HCT116 (cell line): ENCODE measurements at regions not wholly inside any gene's neighbourhood (a gene's known extent, or its start where the extent isn't known, plus 50 kb on each side); places are given as distances from the start of the nearest gene placed in this dataset.

Source experiments
- ATAC-seq: fragments of 200-7000 bp; cut with Tn5 transposase; 2 replicates; pipeline ENCODE4 v1.9.1; 2020; ENCODE audit warnings: mild to moderate bottlenecking, moderate library complexity
- BruUV-seq: library from RNA; stranded (reverse); fragments of 400-500 nt; replicated peaks from 2 replicates; lab custom pipeline; 2021; lab: Mats Ljungman, UMichigan
- CTCF ChIA-PET: fragments of 300-600 bp; sonication (Branson Sonifier 250); formaldehyde crosslinking; loops from one replicate; lab custom pipeline; 2021; ENCODE audit warnings: antibody characterized with exemption; lab: Charles Lee
- POLR2A ChIA-PET: fragments of 300-600, 350-600 bp; sonication (Branson Sonifier 250); formaldehyde crosslinking; loops from one replicate; lab custom pipeline; 2021; ENCODE audit warnings: antibody characterized with exemption; lab: Charles Lee
- RAD21 ChIA-PET, 2 experiments: fragments of 300-600 bp; sonication (Branson Sonifier 250); formaldehyde crosslinking; loops; one replicate each; lab custom pipeline; 2023; ENCODE audit warnings: low total read pairs in 2 of 2; ENCODE audit not compliant: uncharacterized antibody in 2 of 2, unreplicated experiment in 2 of 2, low non-redundant PET in 1 of 2; lab: Charles Lee
- DNase-seq: peaks from one replicate; pipeline ENCODE4 v3.0.0-alpha.2; 2010; ENCODE audit warnings: low read depth, low spot score
- H2AFZ ChIP-seq: fragments of 200-600 bp; shearing (Covaris generic), sonication (generic); 2 replicates; pipeline ENCODE4 v1.6.1; 2017; ENCODE audit warnings: low read depth, mixed run types, mixed read lengths, antibody characterized with exemption, low read length; ENCODE audit not compliant: poor library complexity, severe bottlenecking
- H3K27ac ChIP-seq: 2 replicates; pipeline ENCODE4 v1.5.1; 2012; ENCODE audit warnings: low read depth, low read length
- H3K27me3 ChIP-seq: fragments of 200-600 bp; sonication (generic); 2 replicates; pipeline ENCODE4 v1.6.1; 2016; ENCODE audit warnings: mixed run types, low read length, mixed read lengths; ENCODE audit not compliant: insufficient read depth
- H3K36me3 ChIP-seq, 2 experiments: fragments of 200-500 bp in 1 of 2; fragments of 200-600 bp in 1 of 2; sonication (Bioruptor generic) in 1 of 2; sonication (generic) in 1 of 2; 2 replicates each; pipeline versions ENCODE4 v1.5.1 to v1.6.1; 2014 to 2016; ENCODE audit warnings: low read length in 2 of 2, inconsistent platforms in 1 of 2, mixed read lengths in 1 of 2, mixed run types in 1 of 2; ENCODE audit not compliant: insufficient read depth in 2 of 2, control insufficient read depth in 1 of 2
- H3K4me1 ChIP-seq, 2 experiments: fragments of 200-600 bp in 1 of 2; sonication (generic) in 1 of 2; 2 replicates each; pipeline versions ENCODE4 v1.5.1 to v1.6.1; 2012 to 2017; ENCODE audit warnings: low read length in 2 of 2, inconsistent platforms in 1 of 2, mild to moderate bottlenecking in 1 of 2, mixed read lengths in 1 of 2, mixed run types in 1 of 2, moderate library complexity in 1 of 2; ENCODE audit not compliant: insufficient read depth in 2 of 2, control insufficient read depth in 1 of 2
- H3K4me2 ChIP-seq: fragments of 200-600 bp; sonication (generic); 2 replicates; pipeline ENCODE4 v1.6.1; 2017; ENCODE audit warnings: mixed run types, low read length, mixed read lengths
- H3K4me3 ChIP-seq, 2 experiments: fragments of 200-600 bp in 1 of 2; sonication (generic) in 1 of 2; replicated peaks in 1 of 2; 2 replicates each; pipeline ENCODE4 v1.5.1; 2011 to 2016; ENCODE audit warnings: low read length in 2 of 2, control low read depth in 1 of 2, low read depth in 1 of 2, mild to moderate bottlenecking in 1 of 2, mixed read lengths in 1 of 2, mixed run types in 1 of 2
- H3K79me2 ChIP-seq: fragments of 200-600 bp; sonication (generic); 2 replicates; pipeline ENCODE4 v1.6.1; 2017; ENCODE audit warnings: mild to moderate bottlenecking, mixed run types, low read length, moderate library complexity, mixed read lengths; ENCODE audit not compliant: insufficient read depth
- H3K9ac ChIP-seq: fragments of 200-600 bp; sonication (generic); 2 replicates; pipeline ENCODE4 v1.6.1; 2016; ENCODE audit warnings: low read length, mixed read lengths
- H3K9me2 ChIP-seq: fragments of 200-600 bp; sonication (generic), shearing (Covaris generic); 2 replicates; pipeline ENCODE4 v1.6.1; 2017; ENCODE audit warnings: mixed run types, mild to moderate bottlenecking, moderate library complexity; ENCODE audit not compliant: insufficient read depth
- H3K9me3 ChIP-seq, 2 experiments: fragments of 200-500 bp in 1 of 2; fragments of 200-600 bp in 1 of 2; sonication (Bioruptor generic) in 1 of 2; sonication (generic) in 1 of 2; 2 replicates each; pipeline ENCODE4 v1.6.1; 2014 to 2017; ENCODE audit warnings: low read length in 2 of 2, mixed read lengths in 2 of 2, inconsistent platforms in 1 of 2, low read depth in 1 of 2, mild to moderate bottlenecking in 1 of 2, mixed run types in 1 of 2, moderate library complexity in 1 of 2; ENCODE audit not compliant: control insufficient read depth in 1 of 2, insufficient read depth in 1 of 2
- H4K20me1 ChIP-seq: fragments of 200-600 bp; sonication (generic), shearing (Covaris generic); 2 replicates; pipeline ENCODE4 v1.6.1; 2017; ENCODE audit warnings: mixed run types, mild to moderate bottlenecking, moderate library complexity; ENCODE audit not compliant: insufficient read depth
- CBX3 ChIP-seq: IDR thresholded peaks from 2 replicates; pipeline ENCODE4 v1.6.1; 2012; ENCODE audit warnings: low read depth
- CTCF ChIP-seq, 3 experiments: fragments of 200-600 bp in 1 of 3; sonication (generic) in 1 of 3; IDR thresholded peaks in 2 of 3; conservative IDR thresholded peaks in 1 of 3; 2 replicates each; pipeline ENCODE4 v1.5.1; 2012 to 2017; ENCODE audit warnings: low read depth in 2 of 3, low read length in 2 of 3, antibody characterized with exemption in 1 of 3, borderline replicate concordance in 1 of 3, control low read depth in 1 of 3, mild to moderate bottlenecking in 1 of 3, mixed read lengths in 1 of 3, mixed run types in 1 of 3, moderate library complexity in 1 of 3; ENCODE audit not compliant: insufficient read depth in 1 of 3
- EGR1 ChIP-seq: IDR thresholded peaks from 2 replicates; pipeline ENCODE4 v1.6.1; 2012; ENCODE audit warnings: low read depth
- ELF1 ChIP-seq: IDR thresholded peaks from 2 replicates; pipeline ENCODE4 v1.6.1; 2012; ENCODE audit warnings: low read depth, borderline replicate concordance
- FOSL1 ChIP-seq: IDR thresholded peaks from 2 replicates; pipeline ENCODE4 v1.6.1; 2012; ENCODE audit warnings: low read depth
- POLR2A ChIP-seq: IDR thresholded peaks from 2 replicates; pipeline ENCODE4 v1.7.0; 2011; ENCODE audit warnings: borderline replicate concordance; ENCODE audit not compliant: insufficient read depth, insufficient read length; ENCODE audit errors: extremely low read depth
- POLR2AphosphoS5 ChIP-seq: IDR thresholded peaks from 2 replicates; pipeline ENCODE4 v1.6.1; 2011; ENCODE audit warnings: mild to moderate bottlenecking, low read depth, low read length, moderate library complexity
- SIN3A ChIP-seq: IDR thresholded peaks from 2 replicates; pipeline ENCODE4 v1.6.1; 2012; ENCODE audit warnings: low read depth
- SP1 ChIP-seq: IDR thresholded peaks from 2 replicates; pipeline ENCODE4 v1.6.1; 2012; ENCODE audit warnings: low read depth
- SRF ChIP-seq: IDR thresholded peaks from 2 replicates; pipeline ENCODE4 v1.6.1; 2012; ENCODE audit warnings: low read depth
- TCF7L2 ChIP-seq: IDR thresholded peaks from 2 replicates; pipeline ENCODE4 v1.7.0; 2011; ENCODE audit warnings: borderline replicate concordance, inconsistent platforms; ENCODE audit not compliant: insufficient read depth, insufficient read length; ENCODE audit errors: extremely low read depth
- ZBTB33 ChIP-seq: IDR thresholded peaks from 2 replicates; pipeline ENCODE4 v1.6.1; 2011; ENCODE audit warnings: mild to moderate bottlenecking, low read length, moderate library complexity; ENCODE audit not compliant: insufficient replicate concordance; ENCODE audit errors: extremely low read depth
- ZFX ChIP-seq: fragments of 450-650 bp; IDR thresholded peaks from 2 replicates; pipeline ENCODE4 v1.6.1; 2017
- ZNF274 ChIP-seq: fragments of 200-500 bp; sonication (Bioruptor generic); IDR thresholded peaks from 2 replicates; pipeline ENCODE4 v1.6.1; 2014; ENCODE audit warnings: mild to moderate bottlenecking, low read depth, low read length, inconsistent platforms
- intact Hi-C: fragments of 100-400 bp; cut with micrococcal nuclease; formaldehyde crosslinking; loops from 2 replicates; pipeline ENCODE4 v1.10.0; 2022
- TF ChIP-seq, protein P1 (sequence below): IDR thresholded peaks from 2 replicates; pipeline ENCODE4 v1.6.1; 2012; ENCODE audit warnings: low read depth
- TF ChIP-seq, protein P2 (sequence below): IDR thresholded peaks from 2 replicates; pipeline ENCODE4 v1.6.1; 2012

- Histone ChIP-seq H2AFZ (no peak overlapping the region), H3K79me2 (no peaks in the 10 kb centered on the region), H3K9me2 (no peaks in the 10 kb centered on the region), H3K9ac (no peak overlapping the region), H3K9me3 (no peaks in the 10 kb centered on the region), H3K4me2 (no peak overlapping the region), H3K27me3 (peaks cover 38% of the 10 kb centered on the region), H3K27ac (no peak overlapping the region), H3K36me3 (no peaks in the 10 kb centered on the region)
- RAD21 ChIA-PET = no interaction called here
- BruUV-seq = no TSS peak
- TF ChIP-seq, protein P1, sequence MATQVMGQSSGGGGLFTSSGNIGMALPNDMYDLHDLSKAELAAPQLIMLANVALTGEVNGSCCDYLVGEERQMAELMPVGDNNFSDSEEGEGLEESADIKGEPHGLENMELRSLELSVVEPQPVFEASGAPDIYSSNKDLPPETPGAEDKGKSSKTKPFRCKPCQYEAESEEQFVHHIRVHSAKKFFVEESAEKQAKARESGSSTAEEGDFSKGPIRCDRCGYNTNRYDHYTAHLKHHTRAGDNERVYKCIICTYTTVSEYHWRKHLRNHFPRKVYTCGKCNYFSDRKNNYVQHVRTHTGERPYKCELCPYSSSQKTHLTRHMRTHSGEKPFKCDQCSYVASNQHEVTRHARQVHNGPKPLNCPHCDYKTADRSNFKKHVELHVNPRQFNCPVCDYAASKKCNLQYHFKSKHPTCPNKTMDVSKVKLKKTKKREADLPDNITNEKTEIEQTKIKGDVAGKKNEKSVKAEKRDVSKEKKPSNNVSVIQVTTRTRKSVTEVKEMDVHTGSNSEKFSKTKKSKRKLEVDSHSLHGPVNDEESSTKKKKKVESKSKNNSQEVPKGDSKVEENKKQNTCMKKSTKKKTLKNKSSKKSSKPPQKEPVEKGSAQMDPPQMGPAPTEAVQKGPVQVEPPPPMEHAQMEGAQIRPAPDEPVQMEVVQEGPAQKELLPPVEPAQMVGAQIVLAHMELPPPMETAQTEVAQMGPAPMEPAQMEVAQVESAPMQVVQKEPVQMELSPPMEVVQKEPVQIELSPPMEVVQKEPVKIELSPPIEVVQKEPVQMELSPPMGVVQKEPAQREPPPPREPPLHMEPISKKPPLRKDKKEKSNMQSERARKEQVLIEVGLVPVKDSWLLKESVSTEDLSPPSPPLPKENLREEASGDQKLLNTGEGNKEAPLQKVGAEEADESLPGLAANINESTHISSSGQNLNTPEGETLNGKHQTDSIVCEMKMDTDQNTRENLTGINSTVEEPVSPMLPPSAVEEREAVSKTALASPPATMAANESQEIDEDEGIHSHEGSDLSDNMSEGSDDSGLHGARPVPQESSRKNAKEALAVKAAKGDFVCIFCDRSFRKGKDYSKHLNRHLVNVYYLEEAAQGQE = no peak
- no peak for TF ChIP-seq POLR2AphosphoS5
- no peak for TF ChIP-seq CTCF (IDR thresholded peaks at IDR 0.05 in 2 of 3, conservative IDR thresholded peaks at IDR 0.05 in 1 of 3; ENCODE audit: borderline replicate concordance in 1 of 3, insufficient read depth in 1 of 3, low read depth in 2 of 3, low read length in 2 of 3)
- TF ChIP-seq, protein P2, sequence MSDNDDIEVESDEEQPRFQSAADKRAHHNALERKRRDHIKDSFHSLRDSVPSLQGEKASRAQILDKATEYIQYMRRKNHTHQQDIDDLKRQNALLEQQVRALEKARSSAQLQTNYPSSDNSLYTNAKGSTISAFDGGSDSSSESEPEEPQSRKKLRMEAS = no peak
- no peak for TF ChIP-seq EGR1
- no peak for TF ChIP-seq FOSL1
- no peak for TF ChIP-seq ELF1
- TF ChIP-seq ZFX = no peak
- no peak for TF ChIP-seq CBX3
- no peak for TF ChIP-seq SP1
- no peak for TF ChIP-seq ZBTB33
- no peak for TF ChIP-seq ZNF274
- TF ChIP-seq TCF7L2 = no peak
- TF ChIP-seq SRF = no peak
- no peak for TF ChIP-seq POLR2A
- TF ChIP-seq SIN3A = no peak
- TF ChIP-seq, all 23 proteins: peak for 0
- intact Hi-C loops = no loop called here
- CTCF ChIA-PET = no interaction called here
- Histone ChIP-seq H3K4me3 (no peak overlapping the region), H4K20me1 (no peaks in the 10 kb centered on the region), H3K4me1 (no peaks in the 10 kb centered on the region)
- ATAC-seq = no peak
- POLR2A ChIA-PET = no interaction called here
- no peak for DNase-seq
Observed at GRCh38 chr16:17945080-17945601, 391.4 kb downstream of the NPIPA8 start.
